ENCODE measurements at regions not wholly inside any gene's neighbourhood (a gene's known extent, or its start where the extent isn't known, plus 50 kb on each side); places are given as distances from the start of the nearest gene placed in this dataset.

DNA sequence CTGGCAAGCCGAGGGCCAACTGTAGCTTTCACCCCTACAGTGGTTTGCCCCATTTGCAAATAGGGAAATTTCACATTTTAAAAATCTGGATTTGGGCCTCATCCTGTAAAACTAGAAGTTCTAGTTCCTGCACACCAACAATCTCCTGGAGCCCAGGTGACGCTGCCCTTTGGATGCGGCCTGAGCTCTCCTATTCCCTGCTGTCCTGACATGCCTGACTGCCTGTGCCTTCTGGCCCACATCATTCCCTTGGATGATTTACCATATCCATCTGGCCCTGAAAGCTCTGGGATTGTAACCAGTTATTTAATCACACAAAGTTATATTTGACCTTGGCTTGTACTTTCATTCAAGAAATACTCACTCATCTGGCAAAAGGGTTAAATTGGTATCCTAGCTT, 272.3 kb downstream of the ARRDC4 start:
- TF ChIP-seq, protein P1, sequence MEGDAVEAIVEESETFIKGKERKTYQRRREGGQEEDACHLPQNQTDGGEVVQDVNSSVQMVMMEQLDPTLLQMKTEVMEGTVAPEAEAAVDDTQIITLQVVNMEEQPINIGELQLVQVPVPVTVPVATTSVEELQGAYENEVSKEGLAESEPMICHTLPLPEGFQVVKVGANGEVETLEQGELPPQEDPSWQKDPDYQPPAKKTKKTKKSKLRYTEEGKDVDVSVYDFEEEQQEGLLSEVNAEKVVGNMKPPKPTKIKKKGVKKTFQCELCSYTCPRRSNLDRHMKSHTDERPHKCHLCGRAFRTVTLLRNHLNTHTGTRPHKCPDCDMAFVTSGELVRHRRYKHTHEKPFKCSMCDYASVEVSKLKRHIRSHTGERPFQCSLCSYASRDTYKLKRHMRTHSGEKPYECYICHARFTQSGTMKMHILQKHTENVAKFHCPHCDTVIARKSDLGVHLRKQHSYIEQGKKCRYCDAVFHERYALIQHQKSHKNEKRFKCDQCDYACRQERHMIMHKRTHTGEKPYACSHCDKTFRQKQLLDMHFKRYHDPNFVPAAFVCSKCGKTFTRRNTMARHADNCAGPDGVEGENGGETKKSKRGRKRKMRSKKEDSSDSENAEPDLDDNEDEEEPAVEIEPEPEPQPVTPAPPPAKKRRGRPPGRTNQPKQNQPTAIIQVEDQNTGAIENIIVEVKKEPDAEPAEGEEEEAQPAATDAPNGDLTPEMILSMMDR (IDR thresholded peaks at IDR 0.05): no peak
- TF ChIP-seq POLR2A (IDR thresholded peaks at IDR 0.05) (no peak), POLR2AphosphoS5 (IDR thresholded peaks at IDR 0.05) (no peak)

Data from sigmoid colon (tissue), 4 donors.